ENCODE measurements at regions not wholly inside any gene's neighbourhood (a gene's known extent, or its start where the extent isn't known, plus 50 kb on each side); places are given as distances from the start of the nearest gene placed in this dataset.

DNA sequence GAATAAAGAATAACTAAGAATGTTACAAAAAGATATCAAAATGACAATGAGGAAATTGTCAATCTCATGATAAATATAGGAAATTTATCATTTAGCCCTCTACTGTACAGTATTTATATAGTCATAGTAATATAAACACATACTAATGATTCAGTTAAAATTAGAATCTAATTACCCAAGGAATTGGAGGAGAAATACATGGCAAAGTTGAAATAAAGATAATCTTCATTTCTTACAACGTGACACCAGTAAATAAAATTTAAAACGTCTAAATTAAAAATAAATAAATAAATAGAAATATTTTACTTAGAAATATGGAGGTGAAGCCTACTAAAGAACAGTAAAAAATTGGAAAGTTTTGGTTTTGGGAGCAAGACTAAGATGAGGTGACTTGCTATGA, 2163.1 kb upstream of the PCDH20 start:
- H3K27ac ChIP-seq = no peak overlapping the region

DNA sequence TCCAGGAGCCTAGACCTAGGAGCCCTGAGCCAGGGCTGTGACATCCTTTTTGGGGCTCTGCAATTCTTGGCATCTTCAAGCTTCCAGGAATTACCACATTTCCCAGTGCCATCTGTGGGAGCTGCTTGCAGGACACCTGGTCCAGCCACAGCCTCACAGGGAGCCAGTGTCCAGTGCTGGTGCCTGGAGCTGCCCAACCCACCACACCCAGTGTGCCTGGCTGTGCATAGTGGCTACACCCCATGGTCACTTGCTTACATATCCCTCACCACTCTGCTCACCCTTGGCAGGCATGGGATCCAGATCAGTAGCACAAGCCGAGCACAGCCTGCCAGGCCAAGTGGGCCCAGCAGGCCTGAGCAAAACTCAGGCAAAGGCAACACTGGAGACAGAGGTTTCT, 2151.4 kb upstream of the PCDH20 start:
- H3K27ac ChIP-seq = no peak overlapping the region
- H3K4me3 ChIP-seq = no peak overlapping the region

More for the DNA sequence above, 2163.1 kb upstream of the PCDH20 start:
- H3K4me3 ChIP-seq = no peak overlapping the region

DNA sequence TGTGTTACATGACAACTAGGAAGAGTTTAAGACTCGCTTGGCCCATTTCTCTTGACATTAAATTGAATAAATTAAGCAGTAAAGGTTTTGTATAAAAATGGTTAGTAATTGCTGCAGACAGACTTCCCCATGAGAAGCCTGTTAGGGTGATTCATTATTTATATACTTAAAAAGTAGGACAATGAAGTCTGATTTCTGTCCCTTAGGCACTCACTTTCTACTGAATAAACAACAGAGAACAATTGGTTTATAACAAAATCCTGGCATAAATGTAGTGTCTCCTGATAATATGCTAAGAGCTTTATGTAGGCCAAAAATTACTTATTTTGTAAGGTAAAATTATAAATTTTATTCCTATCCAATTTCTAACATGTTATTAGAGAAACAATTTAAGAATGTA, 2138.5 kb upstream of the PCDH20 start:
- no peak overlapping the region for H3K4me3 ChIP-seq
- H3K27ac ChIP-seq = no peak overlapping the region

DNA sequence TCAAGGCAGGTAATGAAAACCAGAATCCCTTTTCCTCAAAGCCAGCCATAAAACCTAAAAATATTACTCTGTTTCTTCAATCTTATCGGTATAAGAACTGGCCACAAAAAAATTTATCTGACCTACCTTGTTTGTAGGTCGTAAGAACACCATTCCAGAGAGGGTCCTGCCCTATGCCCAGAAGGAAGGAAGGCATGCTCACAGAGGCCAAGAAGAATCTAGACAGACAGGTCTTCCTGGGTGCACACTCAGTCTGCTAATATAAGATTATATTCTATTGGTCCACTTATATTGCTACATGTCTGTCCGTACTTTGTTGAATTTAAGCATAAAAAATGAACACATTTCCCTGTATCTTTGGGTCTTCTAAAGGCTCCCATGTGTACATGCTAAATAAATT, 2136.1 kb upstream of the PCDH20 start:
- Histone ChIP-seq H3K27ac (no peak overlapping the region), H3K4me3 (no peak overlapping the region)

DNA sequence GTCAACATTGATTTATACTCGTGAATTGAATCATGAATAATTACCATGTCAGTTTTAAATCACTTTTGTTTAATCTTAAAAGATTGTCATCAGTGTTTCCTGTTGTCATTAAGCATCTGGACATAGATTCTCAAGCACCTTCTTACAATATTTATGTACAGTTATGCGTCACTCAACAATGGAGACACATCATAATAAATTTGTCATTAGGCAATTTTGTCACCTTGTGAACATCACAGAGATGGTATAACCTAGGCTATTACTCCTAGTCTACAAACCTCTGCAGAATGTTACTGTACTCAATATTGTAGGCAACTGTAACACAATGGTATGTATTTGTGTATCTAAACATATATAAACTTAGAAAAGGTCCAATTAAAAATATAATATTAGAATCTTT, 2130.9 kb upstream of the PCDH20 start:
- no peak overlapping the region for H3K4me3 ChIP-seq
- H3K27ac ChIP-seq = no peak overlapping the region

DNA sequence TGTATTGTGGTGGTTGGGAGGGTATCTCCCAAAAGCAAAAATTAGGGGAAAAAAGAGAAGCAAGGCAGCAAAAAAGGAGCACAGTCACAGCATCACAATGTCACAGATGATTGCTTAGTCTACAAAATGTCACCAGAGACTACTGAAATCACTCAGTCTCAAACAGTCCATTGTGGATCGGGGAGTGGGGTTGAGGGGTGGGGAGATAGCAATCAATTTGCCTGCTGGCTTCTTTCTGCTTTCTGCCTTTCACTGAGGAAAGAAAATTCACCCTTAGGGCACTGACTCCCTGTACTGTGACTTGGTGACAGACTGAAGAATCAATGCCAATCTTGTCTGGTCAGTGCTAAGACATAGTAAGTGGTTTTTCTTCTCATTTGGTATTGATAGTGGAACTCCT, 2127.1 kb upstream of the PCDH20 start:
- H3K27ac ChIP-seq = no peak overlapping the region
- no peak overlapping the region for H3K4me3 ChIP-seq

DNA sequence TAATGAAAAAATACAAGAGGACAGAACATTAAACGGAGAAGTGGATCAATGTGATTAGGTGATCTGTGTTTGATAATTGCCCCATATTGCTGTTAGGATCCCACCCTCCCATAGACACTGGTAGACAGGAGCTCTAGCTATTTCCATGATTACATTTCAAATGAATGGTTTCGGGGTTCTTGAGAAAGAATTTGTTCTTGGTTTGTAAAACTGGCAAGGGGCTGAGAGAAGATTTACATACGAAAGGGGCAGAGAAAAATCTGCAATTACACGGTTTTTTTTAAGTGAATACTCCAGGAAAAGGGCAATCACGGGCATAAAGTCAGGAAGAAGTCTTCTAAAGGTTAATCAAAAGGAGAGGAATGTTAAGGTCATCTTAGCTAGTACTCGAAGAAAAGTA, 2125.7 kb upstream of the PCDH20 start:
- Histone ChIP-seq H3K27ac (no peak overlapping the region), H3K4me3 (no peak overlapping the region)

DNA sequence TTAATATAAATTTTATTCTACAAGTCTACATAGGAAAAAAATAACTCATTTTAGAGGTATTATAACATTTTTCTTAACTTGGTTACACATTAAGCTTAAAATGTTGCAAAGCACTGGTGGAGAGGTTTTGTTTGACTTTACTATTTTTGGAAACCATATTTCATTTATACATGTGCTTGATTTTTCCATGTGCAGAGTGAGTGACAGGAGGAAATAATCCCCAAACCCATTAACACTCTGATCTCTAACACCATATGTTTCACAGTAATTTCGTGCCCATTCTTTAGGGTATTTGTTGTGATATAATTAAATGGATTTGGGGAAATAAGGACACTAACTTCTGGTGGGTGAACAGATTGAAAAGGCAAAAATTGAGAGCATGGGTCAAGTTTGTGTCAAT, 2124.4 kb upstream of the PCDH20 start:
- Histone ChIP-seq H3K27ac (no peak overlapping the region), H3K4me3 (no peak overlapping the region)

DNA sequence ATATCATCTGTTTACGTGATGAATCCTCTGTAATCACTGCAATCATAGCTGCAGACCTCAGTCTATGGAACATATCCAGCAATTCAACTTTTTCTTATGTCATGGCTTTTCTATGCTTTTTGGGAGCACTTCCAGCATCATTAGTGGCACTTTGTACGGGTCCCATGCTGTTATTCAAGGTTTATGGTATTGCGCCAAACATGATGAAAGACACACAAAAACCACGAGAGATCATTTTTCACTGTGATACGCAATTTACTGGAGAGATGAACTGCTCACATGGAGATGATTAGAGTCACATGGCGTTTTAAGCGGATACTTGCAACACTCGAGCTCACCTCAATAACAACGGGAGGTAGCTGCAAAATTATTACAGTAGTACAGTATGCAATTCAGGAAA, 2101.7 kb upstream of the PCDH20 start:
- Histone ChIP-seq H3K4me3 (no peak overlapping the region), H3K27ac (no peak overlapping the region)

DNA sequence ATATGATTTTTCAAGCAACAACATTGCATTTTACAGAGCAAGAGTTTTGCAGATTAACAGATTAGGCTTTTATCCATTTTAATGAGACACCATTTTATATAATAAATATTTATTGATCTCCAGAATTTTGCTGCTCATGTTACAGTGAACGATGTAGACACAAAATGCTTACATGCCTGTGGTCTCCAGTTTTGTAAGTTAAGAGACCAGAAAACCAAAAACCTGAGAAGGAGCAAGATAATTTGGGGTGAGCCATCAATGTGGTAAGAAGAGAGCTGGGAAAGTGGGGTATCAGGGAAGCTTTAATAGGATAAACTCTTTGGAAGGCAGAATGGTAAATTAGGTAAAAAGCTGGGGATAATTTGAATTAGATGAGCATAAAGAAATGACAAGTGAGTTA, 2100.5 kb upstream of the PCDH20 start:
- no peak overlapping the region for H3K4me3 ChIP-seq

DNA sequence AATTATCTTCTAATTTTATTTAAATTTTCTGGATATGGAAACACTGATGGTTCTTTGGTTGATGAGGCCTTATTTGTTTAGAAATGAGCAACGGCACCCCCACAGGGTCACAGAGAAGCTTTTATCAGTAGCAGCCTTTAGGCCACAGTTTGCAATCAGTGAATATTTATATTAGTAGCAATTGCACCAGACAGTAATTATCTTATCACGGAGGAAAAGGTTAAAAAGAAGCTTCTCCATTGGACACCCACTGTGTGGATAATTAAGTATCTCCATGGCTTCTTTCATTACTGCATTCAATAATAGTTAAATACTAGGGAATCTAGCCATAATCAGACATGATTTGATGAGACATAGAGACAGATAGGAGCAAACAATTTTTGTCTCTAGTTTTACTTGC, 2099.2 kb upstream of the PCDH20 start:
- H3K4me3 ChIP-seq = no peak overlapping the region
- no peak overlapping the region for H3K27ac ChIP-seq

More for the DNA sequence above, 2100.5 kb upstream of the PCDH20 start:
- H3K27ac ChIP-seq = no peak overlapping the region

DNA sequence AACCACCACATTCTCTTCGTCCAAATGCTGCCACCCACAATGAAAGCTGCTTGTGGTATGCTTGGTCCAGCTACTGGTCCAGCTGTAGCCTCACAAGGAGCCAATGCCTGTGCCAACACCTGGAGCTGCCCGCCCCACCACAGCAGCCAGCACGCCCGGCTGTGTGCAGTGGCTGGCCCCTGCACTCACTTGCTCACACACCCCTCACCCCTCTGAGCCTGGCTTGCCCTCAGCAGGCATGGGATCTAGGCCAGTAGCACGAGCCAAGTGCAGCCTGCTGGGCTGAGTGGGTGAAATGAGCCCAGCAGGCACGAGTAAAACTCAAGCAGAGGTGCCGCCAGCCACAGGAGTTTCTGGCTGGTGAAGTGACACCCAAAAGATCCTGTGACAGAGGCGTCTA, 2096.4 kb upstream of the PCDH20 start:
- H3K27ac ChIP-seq = no peak overlapping the region
- H3K4me3 ChIP-seq = no peak overlapping the region

DNA sequence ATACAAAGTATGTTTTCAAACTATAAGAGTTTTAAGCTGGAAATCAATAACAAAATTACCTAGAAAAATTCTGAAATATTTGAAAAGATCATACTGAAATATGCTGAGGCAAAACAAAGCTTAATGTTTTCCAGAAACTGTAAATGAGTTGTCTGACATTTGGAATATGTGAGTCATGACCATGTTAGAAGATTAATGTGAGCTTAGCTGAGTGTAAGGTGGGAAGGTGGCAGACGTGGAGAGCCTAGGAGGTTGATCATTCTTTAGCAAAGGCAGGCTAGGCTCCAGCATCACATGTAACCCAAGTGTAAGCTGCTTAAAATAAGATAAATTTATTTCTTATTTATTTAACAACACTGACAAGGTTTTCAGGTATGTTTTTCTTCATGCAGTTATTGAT, 2086.1 kb upstream of the PCDH20 start:
- H3K27ac ChIP-seq = no peak overlapping the region
- H3K4me3 ChIP-seq = no peak overlapping the region

DNA sequence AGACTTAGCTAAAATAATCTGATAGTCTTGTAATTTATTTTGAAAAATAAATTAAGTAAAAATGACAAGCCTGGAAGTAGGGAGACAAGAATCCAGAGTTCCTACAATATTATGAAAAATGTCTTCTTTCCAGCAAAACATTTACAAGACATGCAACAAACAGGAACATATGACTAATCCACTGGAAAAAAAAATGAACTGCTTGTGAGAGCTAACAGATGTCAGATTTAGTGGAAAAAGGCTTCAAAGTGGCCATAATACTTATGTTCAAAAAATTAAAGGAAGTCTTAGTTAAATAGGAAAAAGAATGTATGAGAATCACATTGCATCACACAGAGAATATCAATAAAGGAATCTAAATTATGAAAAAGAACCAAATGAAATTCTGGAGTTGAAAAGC, 2082.0 kb upstream of the PCDH20 start:
- Histone ChIP-seq H3K4me3 (no peak overlapping the region), H3K27ac (no peak overlapping the region)

DNA sequence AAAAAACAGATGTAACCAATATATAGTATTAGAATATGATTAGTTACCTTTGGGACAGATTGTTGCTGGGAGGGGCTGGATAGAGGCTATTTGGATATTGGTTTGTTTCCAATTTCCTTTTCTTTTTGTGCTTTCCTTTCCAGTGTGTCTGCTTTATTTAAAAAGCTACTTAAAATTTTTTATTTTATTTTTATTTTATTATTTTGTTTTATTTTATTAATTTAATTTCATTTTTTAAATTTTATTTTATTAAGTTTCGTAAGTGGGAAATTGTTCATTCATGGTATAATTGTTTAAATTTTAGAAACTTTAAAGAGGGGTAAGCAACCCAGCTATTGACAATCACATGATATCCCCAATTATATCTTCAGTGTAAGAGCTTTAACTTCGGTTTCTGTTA, 2077.0 kb upstream of the PCDH20 start:
- H3K27ac ChIP-seq = no peak overlapping the region
- H3K4me3 ChIP-seq = no peak overlapping the region

DNA sequence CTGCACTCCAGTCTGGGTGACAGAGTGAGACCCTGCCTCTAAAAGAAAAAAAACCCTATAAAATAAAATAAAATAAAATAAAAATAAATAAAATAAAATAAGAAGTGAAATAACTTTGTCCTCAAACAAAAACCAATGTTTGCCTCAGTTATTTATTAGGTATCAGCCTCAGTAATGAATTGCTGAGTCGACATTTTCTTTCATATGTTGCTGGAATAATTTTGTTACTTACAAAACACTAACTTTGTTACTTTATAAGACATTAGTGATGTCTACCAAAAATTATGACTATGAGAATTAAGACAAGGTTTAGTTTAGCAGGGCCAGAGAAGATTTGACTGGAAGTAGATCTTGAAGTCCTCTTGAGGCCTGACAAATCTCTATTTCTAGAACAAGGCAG, 2074.5 kb upstream of the PCDH20 start:
- Histone ChIP-seq H3K27ac (no peak overlapping the region), H3K4me3 (no peak overlapping the region)

DNA sequence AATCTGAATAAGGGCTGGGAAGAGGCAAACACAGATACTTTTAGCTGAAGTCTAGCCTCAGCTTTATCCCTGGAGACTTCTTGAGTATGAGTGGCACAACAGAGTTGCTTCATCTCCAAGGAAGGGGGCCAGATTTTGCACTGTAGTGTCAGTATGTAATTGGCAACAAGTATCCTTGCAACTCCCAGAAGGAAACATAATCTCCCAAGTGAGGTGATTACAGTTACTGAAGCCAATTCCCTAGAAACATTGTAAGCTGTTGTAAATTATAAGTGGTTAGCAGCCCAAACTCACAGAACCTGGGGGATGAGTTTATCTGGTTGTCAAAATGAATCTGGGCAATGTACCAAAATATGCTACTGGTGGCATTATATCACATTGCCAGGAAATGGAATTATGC, 2065.7 kb upstream of the PCDH20 start:
- Histone ChIP-seq H3K4me3 (no peak overlapping the region), H3K27ac (no peak overlapping the region)

DNA sequence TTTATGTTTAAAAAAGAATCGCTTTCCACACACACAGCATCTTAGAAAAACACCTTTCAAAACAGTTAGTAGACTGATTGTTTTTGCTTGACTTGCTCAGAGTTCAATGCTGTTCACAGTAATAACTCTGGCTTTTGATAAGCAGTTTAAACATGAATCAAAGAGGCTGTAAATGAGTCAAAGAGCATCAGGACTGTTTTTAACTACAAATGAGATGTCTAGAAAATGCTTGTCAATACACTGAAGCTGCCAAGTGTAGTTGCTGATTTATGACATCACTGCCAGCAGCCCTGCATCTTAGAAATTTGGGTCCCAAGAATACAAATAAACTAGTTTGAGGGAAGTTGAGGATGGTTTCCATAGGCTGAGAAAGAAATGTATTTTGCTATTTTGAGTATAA, 2057.1 kb upstream of the PCDH20 start:
- H3K4me3 ChIP-seq = no peak overlapping the region
- H3K27ac ChIP-seq = no peak overlapping the region

DNA sequence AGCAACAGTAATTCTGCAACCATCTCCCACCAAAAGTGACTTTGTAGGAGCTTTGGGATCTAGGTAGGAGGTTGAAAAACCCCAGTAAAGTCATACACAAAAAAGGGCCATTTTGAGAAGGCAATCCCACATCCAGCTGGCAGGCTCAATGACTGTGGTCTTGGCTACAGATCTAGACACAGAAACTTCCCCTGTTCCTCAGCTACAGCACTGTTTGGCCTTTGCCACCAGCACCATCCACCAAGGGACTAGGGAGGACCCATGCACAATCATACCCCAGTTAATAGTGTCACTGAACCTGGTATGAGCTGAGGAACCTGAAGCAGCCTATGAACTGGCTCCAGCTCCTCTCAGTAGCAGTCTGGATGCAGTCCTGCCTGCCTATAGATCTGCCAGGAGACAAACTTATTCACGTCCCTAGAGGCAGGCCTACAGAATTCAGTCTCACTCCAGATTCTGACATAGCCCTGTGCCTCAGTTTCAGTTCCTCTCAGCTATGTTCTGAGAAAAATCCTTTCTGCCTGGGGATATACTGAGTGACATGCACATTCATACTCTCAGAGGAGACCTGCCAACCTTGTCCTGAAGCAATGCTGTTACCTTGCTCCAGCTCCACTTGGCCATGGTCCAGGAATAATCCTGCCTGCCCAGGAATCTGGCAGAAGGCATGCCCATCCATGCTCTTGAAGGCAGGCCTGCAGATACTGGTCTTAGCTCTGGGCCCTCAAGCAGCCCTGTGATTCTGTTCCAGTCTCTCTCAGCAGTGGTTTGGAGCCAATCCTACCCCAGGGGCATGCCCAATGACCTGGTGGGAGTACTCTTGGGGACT, 2048.3 kb upstream of the PCDH20 start:
- H3K27ac ChIP-seq = no peak overlapping the region
- no peak overlapping the region for H3K4me3 ChIP-seq

DNA sequence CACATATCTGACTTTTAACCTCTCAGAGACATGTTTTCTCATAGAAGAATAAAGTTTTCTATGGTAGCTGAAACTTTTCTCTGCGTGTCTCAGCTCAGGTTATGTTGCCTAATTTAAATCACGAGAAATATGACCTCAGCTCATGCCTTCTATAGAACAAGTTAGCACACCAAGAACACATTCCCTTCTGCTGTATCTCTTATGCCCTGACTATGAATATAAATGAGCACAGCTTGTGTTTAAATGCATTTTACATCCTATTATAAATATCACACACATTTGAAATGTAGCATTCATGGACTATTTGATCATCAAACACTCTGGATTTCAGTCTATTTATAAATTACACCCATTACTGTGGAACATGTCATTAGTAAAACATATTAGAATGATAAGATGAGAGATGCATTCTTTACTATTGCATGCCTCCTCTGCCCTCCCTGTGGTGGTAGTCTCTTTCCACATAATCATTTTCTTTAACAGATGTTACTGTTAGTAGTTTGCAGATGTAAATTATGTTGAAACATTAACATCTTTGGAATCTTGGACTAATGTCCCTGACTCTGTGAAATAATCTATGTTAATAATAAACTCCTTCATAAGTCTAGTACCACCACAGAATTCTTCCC, 2044.9 kb upstream of the PCDH20 start:
- Histone ChIP-seq H3K27ac (no peak overlapping the region), H3K4me3 (no peak overlapping the region)

DNA sequence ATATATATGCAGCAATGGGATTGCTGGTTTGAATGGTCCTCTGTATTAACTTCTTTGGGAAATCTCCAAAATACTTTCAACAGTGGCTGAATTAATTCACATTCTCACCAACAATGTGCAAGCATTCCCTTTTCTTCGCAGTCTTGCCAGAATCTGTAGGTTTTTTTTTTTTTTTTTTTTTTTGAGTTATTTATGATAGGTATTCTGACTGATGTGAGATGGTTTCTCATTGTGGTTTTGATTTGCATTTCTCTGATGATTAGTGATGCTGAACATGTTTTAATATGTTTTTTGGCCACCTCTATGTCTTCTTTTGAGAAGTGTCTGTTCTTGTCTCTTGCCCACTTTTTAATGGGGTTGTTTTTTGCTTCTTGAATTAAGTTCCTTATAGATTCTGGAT, 2041.5 kb upstream of the PCDH20 start:
- H3K4me3 ChIP-seq = no peak overlapping the region
- no peak overlapping the region for H3K27ac ChIP-seq

DNA sequence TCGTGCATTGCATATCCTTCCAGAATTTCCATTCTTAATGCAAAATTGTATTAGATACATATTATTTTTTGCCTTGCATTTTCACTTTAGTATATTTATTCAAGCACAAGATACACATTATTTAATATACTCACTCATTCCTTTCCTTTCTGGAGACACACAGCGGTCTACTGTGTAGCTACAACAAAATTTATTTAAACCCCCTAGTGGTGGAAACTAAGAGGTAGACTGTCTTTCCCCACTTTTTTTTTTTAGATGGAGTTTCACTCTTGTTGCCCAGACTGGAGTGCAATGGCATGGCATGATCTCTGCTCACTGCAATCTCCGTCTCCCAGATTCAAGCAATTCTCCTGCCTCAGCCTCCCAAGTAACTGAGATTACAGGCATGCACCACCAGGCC, 2040.3 kb upstream of the PCDH20 start:
- Histone ChIP-seq H3K4me3 (no peak overlapping the region), H3K27ac (no peak overlapping the region)

All from skin epidermis (tissue), 12 donors.